ENCODE measurements at regions not wholly inside any gene's neighbourhood (a gene's known extent, or its start where the extent isn't known, plus 50 kb on each side); places are given as distances from the start of the nearest gene placed in this dataset.

DNA sequence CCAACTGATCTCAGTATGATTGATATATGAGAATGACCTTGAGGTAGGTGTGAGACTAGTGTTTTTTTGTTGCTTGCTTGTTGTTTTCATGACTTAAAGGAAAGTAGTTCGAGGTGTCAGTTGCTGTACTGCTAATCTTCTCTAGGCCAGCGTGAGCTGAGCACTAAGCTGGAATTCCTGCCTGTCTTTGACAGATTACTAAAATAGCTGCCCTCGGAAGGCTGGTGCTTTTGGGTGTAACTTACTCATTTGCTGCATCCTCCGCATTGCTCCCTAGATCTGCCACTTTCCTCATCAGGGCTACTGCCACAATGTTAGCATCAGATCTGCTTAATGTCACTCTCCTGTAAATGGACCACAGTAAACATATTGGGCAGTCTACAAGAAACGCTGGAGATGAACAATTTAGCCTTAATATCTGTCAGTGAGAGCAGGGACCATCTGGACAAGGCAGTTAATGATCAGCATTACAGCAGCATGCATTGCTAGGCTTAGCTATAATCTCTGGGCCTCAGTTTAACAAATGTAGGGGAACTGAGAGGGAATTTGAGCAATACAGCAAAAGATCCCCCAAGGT, 106.6 kb upstream of the CDH6 start:
- Mint-ChIP-seq H3K27ac (no peak overlapping the region), H3K27me3 (no peaks in the 10 kb centered on the region), H3K4me1 (no peaks in the 10 kb centered on the region), H3K4me3 (no peak overlapping the region), H3K36me3 (ENCODE audit: low read depth) (no peaks in the 10 kb centered on the region)
- DNase-seq = no peak
- no peaks in the 10 kb centered on the region for H3K9me3 ChIP-seq (ENCODE audit: control insufficient read depth, low read length, poor library complexity, severe bottlenecking)
- ATAC-seq = no peak

DNA sequence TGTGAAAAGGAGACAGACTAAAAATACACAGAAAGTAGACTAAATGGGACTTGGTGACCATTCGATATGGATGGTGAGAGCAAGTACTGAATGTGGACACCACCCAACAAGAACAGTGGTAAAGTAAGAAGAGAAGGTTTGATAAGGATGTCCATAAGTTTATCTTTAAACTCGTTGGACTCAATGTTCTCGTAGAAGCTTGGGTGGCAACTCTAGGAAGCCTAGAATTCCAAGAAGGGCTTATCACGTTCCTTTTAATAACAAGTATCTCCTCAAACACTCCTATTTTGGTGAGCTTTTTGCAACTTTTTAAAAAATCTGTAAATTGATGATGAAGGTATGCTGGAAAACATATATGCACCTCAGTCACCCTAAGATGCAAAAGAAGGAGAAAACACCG, 108.6 kb upstream of the CDH6 start:
- Mint-ChIP-seq H3K4me3 (no peak overlapping the region), H3K27me3 (no peaks in the 10 kb centered on the region), H3K27ac (no peak overlapping the region), H3K36me3 (ENCODE audit: low read depth) (no peaks in the 10 kb centered on the region), H3K4me1 (no peaks in the 10 kb centered on the region)
- ATAC-seq (no peak), DNase-seq (no peak)
- no peaks in the 10 kb centered on the region for H3K9me3 ChIP-seq (ENCODE audit: control insufficient read depth, low read length, poor library complexity, severe bottlenecking)

DNA sequence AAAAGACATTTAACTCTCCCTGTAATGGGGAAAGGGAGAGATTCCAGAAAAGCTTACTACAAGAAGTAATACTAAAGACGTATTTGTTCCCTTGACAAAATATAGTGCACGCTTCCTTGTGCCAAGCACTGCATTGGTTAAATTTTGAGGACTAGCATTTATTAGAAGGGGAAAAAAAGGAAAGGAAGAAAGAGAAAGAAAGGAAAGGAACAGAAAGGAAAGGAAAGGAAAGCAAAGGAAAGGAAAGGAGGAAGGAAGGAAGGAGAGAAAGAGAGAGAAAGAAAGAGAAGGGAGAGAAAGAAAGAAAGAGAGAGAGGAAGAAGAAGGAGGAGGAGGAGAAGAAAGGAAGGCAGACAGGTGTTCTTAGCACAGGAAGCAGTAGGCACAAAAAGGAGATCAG, 110.1 kb upstream of the CDH6 start:
- no peak for ATAC-seq
- Mint-ChIP-seq H3K27ac (no peak overlapping the region), H3K4me3 (no peak overlapping the region), H3K36me3 (ENCODE audit: low read depth) (no peaks in the 10 kb centered on the region), H3K27me3 (no peaks in the 10 kb centered on the region), H3K4me1 (no peaks in the 10 kb centered on the region)
- no peaks in the 10 kb centered on the region for H3K9me3 ChIP-seq (ENCODE audit: control insufficient read depth, low read length, poor library complexity, severe bottlenecking)
- no peak for DNase-seq

DNA sequence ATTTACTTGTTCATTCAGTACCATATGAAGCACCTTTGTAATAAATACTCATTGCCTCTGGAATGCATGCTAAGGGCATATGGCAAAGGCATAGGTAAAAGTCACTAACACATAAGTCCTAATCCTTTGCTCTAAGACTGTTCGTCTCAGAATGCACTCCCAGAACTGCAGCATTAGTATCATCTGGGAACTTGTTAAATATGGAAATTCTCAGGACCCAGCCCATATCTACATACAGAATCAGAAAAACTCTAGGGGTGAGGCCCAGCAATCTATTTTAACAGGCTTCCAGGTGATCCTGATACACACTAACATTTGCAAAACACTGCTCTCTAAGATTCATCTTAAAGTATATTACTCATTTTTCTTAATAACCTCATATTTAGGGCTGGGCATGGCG, 113.8 kb upstream of the CDH6 start:
- ATAC-seq (no peak), DNase-seq (no peak)
- no peak overlapping the region for H3K4me3 Mint-ChIP-seq

DNA sequence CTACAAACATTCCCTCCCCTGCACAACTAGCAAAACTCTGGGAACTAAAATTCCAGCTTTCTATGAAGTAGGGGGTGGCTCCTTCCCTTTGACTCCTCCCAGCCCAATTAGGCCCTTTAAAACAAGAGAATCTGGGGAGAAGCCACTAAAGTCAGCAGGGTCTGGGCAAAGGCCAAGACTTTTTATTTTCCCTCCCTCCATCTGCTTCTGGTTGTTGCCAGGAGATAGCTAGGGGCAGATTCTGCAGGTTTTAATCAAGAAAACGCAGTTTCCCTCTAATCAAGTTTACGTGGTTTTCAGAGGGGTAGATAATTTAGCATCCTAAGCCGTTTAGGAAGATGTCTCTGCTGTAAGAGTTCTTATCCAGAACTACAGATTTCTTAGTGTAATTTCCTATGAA, 114.5 kb upstream of the CDH6 start:
- H3K9me3 ChIP-seq (ENCODE audit: control insufficient read depth, low read length, poor library complexity, severe bottlenecking) = no peaks in the 10 kb centered on the region
- ATAC-seq (no peak), DNase-seq (no peak)
- Mint-ChIP-seq H3K36me3 (ENCODE audit: low read depth) (no peaks in the 10 kb centered on the region), H3K27me3 (no peaks in the 10 kb centered on the region), H3K4me1 (no peaks in the 10 kb centered on the region), H3K27ac (no peak overlapping the region), H3K4me3 (no peak overlapping the region)

More for the DNA sequence above, 113.8 kb upstream of the CDH6 start:
- H3K36me3 Mint-ChIP-seq (ENCODE audit: low read depth) = no peaks in the 10 kb centered on the region
- no peak overlapping the region for H3K27ac Mint-ChIP-seq
- H3K9me3 ChIP-seq (ENCODE audit: control insufficient read depth, low read length, poor library complexity, severe bottlenecking) = no peaks in the 10 kb centered on the region
- H3K4me1 Mint-ChIP-seq = no peaks in the 10 kb centered on the region
- H3K27me3 Mint-ChIP-seq = no peaks in the 10 kb centered on the region

DNA sequence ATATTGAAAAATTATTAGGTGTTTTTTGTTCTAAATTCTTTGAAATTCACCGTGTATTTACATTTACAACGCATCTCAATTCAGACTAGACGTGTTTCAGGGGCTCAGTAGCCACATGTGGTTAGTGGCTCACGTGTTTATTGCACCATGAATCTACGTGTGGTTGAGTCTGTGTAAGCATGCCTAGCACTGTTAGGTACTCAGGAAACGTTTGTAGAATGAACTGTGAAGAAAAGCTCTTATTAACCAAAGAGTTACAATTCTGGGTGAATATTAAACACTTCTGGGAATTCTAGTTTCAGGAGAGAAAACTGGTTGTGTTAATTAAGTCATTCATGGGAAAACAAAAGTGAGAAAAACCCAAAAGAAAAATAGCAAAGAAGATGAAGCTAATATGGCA, 117.5 kb upstream of the CDH6 start:
- H3K4me3 Mint-ChIP-seq = no peak overlapping the region
- no peaks in the 10 kb centered on the region for H3K9me3 ChIP-seq (ENCODE audit: control insufficient read depth, low read length, poor library complexity, severe bottlenecking)
- H3K4me1 Mint-ChIP-seq = no peaks in the 10 kb centered on the region
- H3K27ac Mint-ChIP-seq = no peak overlapping the region
- no peak for ATAC-seq
- DNase-seq = no peak
- no peaks in the 10 kb centered on the region for H3K36me3 Mint-ChIP-seq (ENCODE audit: low read depth)
- H3K27me3 Mint-ChIP-seq = no peaks in the 10 kb centered on the region

DNA sequence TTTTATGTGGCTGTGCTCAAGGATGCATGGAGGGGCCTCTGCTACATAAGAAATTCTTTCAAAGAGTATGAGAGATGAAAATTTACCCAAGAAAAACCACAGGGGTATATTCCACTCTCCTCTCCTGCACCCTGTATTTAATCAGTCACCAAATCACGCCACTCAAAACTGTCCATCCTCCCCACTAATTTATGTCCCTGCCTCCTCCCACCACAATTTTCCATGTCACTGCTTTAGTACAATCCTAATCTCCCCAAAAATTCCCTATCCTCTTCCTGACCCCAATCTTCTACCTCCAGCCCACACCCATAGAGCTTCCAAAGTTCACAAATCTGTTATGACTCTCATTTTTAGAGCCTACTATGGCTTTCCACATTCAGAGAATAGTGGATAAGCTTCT, 125.2 kb upstream of the CDH6 start:
- no peaks in the 10 kb centered on the region for H3K27me3 Mint-ChIP-seq

DNA sequence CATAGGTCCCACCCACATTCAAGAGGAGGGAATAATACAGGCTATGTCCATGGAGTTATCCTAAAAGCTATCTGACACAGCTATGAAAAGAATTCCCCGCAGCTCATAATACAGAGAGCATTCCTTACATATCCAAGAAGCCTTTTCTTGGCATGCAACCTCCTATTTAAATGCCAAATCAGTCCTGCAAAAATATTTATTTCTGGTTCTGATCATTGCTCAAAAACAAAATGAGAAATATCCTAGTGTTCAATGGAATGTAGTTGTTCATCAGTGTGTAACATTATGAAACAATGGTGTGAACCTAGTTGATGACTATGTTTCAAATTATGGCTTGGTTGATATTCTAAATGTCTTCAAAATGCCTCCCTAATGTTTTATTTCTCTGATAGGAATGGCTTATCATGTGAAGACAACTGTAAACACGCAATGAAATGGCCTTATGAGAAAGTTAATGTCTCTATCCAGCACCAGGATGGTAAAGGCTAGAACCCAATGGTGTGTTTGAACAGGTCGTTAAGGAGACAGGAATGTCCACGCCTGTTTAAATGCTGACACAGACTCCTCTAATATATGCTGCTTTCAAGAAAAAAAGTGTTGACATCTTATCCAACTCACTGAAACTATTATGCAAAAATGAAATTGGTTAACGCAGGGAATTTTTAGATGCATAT, 126.7 kb upstream of the CDH6 start:
- H3K4me3 Mint-ChIP-seq = no peak overlapping the region
- ATAC-seq (no peak), DNase-seq (no peak)
- H3K36me3 Mint-ChIP-seq (ENCODE audit: low read depth) = no peaks in the 10 kb centered on the region
- no peak overlapping the region for H3K27ac Mint-ChIP-seq
- no peaks in the 10 kb centered on the region for H3K4me1 Mint-ChIP-seq
- H3K9me3 ChIP-seq (ENCODE audit: control insufficient read depth, low read length, poor library complexity, severe bottlenecking) = no peaks in the 10 kb centered on the region
- H3K27me3 Mint-ChIP-seq = no peaks in the 10 kb centered on the region

More for the DNA sequence above, 125.2 kb upstream of the CDH6 start:
- no peaks in the 10 kb centered on the region for H3K9me3 ChIP-seq (ENCODE audit: control insufficient read depth, low read length, poor library complexity, severe bottlenecking)
- Mint-ChIP-seq H3K36me3 (ENCODE audit: low read depth) (no peaks in the 10 kb centered on the region), H3K27ac (no peak overlapping the region), H3K4me1 (no peaks in the 10 kb centered on the region), H3K4me3 (no peak overlapping the region)
- ATAC-seq (no peak), DNase-seq (no peak)

DNA sequence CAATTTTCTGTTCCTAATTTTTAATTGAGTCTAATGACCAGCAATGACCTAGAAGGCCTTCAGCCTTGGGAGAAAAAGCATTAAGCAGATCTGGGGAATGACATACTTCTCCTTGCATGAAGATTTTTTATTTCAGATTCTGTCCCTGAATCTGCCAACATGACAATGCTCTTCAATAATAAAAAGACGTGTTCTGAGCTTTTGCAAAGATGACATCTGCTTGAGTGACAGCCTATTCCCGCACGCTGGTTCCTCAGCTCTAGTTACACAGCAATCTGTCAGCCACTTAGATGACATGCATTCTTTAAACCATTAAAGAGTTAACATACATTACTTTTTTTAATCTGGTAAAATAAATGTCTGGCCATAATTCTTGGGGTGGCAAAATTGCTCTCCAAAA, 129.3 kb upstream of the CDH6 start:
- Mint-ChIP-seq H3K4me3 (no peak overlapping the region), H3K36me3 (ENCODE audit: low read depth) (no peaks in the 10 kb centered on the region), H3K4me1 (no peaks in the 10 kb centered on the region), H3K27ac (no peak overlapping the region), H3K27me3 (no peaks in the 10 kb centered on the region)
- H3K9me3 ChIP-seq (ENCODE audit: control insufficient read depth, low read length, poor library complexity, severe bottlenecking) = no peaks in the 10 kb centered on the region
- DNase-seq = no peak
- ATAC-seq = no peak

DNA sequence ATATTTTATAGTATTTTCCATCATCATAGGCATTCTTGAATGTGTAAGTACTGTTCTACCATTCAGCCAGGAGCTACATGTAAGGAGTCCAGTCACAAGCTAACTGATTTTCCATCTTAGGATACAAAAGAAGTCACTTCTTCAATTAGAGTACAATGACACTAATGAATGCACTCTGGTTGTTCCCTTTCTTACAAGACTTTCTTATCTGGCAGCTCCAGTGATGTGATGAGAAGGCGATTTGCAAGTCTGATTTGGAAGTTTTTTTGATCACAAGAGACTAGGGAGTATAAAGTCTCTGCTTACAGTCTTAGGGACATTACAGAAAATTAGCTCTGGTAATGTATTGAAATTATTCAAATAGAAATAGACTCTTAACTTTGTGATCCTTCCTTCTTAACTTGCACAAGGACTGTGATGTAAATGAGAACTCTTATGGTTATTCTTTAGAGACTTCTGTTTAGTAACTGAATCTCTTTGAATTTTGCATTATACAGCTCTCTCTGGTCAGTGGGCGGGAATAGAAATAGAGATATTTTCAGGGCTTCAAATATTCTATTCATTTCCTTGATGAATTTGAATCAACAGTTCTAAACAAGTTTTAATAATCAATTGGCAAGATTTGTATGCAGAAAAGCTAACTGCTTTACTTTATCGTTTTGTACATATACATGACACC, 130.4 kb upstream of the CDH6 start:
- Mint-ChIP-seq H3K27ac (no peak overlapping the region), H3K4me1 (no peaks in the 10 kb centered on the region), H3K4me3 (no peak overlapping the region), H3K27me3 (no peaks in the 10 kb centered on the region), H3K36me3 (ENCODE audit: low read depth) (no peaks in the 10 kb centered on the region)
- H3K9me3 ChIP-seq (ENCODE audit: control insufficient read depth, low read length, poor library complexity, severe bottlenecking) = no peaks in the 10 kb centered on the region
- ATAC-seq = no peak
- DNase-seq = no peak

DNA sequence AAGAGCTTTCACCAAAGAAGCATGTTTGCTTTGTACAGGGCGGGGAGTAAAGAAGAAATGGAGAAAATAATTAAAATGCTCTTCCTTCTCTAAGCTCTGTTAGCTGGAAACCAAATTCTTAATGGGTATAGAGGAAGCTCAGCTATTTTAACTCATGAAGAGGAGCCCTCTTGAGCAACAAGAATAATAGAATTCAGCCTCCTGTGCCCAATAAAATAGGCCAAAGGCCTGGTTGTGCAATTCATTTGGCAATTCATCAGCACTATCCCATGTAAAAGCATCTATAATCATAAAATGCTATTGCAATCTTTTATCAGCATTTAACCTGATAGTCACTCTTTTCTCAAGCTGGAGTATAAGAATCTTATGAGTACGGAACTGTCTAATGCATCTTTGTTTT, 133.6 kb upstream of the CDH6 start:
- H3K36me3 Mint-ChIP-seq (ENCODE audit: low read depth) = no peaks in the 10 kb centered on the region
- ATAC-seq = no peak
- DNase-seq = no peak
- H3K4me1 Mint-ChIP-seq = no peaks in the 10 kb centered on the region
- no peak overlapping the region for H3K4me3 Mint-ChIP-seq
- no peaks in the 10 kb centered on the region for H3K9me3 ChIP-seq (ENCODE audit: control insufficient read depth, low read length, poor library complexity, severe bottlenecking)
- no peaks in the 10 kb centered on the region for H3K27me3 Mint-ChIP-seq
- H3K27ac Mint-ChIP-seq = no peak overlapping the region

DNA sequence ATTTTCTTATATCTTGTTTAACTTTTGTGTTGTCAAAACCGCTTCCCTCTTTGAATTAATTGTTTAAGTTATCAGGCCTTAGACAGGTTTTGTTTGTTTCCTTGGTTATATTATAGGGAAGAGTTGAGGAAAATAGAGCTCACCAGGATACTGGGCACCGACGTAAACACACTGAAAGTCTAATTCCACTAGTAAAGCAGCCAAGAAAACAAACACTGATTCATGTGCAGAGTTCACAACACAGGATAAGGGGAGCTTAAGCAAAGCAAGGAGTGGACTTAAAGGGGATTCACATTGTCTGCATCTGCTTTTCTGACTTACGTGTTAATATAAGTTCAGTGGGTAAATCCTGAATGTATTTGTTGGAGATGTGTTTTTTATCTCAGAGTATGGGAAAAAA, 139.0 kb upstream of the CDH6 start:
- no peak overlapping the region for H3K4me3 Mint-ChIP-seq
- no peaks in the 10 kb centered on the region for H3K4me1 Mint-ChIP-seq
- H3K9me3 ChIP-seq (ENCODE audit: control insufficient read depth, low read length, poor library complexity, severe bottlenecking) = no peaks in the 10 kb centered on the region
- no peaks in the 10 kb centered on the region for H3K27me3 Mint-ChIP-seq
- H3K27ac Mint-ChIP-seq = no peak overlapping the region
- DNase-seq (no peak), ATAC-seq (no peak)
- no peaks in the 10 kb centered on the region for H3K36me3 Mint-ChIP-seq (ENCODE audit: low read depth)

DNA sequence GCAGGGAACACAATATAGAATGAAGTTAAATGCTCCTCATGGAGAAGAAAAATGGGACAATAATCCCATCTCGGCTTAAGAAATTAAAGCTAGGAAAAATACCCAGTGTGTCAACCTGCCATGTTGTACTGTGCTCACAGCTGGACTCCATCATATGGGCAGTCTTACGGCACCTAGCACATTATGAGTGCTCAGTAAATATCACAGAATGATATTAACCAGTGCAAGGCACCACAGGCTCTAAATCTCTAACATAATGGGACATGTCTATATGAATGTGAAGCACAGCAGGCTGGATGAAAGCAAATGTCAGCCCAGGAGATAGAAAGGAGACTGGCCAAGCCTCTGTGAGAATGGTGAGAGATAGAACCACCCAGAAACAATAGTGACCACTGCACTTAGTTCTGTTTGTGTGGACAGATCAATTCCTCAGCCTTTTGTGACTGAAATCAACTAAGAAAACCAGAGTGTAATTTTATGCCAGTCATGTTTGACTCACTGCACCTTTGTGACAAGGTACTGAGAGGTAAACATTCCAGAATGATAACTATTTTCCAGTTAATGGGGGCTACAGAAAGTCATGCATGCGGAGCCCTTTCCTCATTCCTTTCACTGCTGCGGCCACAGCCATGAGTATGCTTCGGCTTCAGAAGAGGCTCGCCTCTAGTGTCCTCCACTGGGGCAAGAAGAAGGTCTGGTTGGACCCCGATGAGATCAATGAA, 140.4 kb upstream of the CDH6 start:
- H3K4me3 Mint-ChIP-seq = no peak overlapping the region
- H3K27me3 Mint-ChIP-seq = no peaks in the 10 kb centered on the region
- no peaks in the 10 kb centered on the region for H3K4me1 Mint-ChIP-seq
- ATAC-seq (no peak), DNase-seq (no peak)
- H3K36me3 Mint-ChIP-seq (ENCODE audit: low read depth) = no peaks in the 10 kb centered on the region
- no peak overlapping the region for H3K27ac Mint-ChIP-seq
- no peaks in the 10 kb centered on the region for H3K9me3 ChIP-seq (ENCODE audit: control insufficient read depth, low read length, poor library complexity, severe bottlenecking)
